Loucy (cell line): ENCODE measurements at regions not wholly inside any gene's neighbourhood (a gene's known extent, or its start where the extent isn't known, plus 50 kb on each side); places are given as distances from the start of the nearest gene placed in this dataset.

Experiments
- EZH2phosphoT487 ChIP-seq: fragments of 200-600 bp; IDR thresholded peaks from 2 replicates; pipeline ENCODE4 v1.6.1; 2018; ENCODE audit warnings: antibody characterized with exemption, mild to moderate bottlenecking, moderate library complexity, borderline replicate concordance
- TF ChIP-seq, protein P1 (sequence below): fragments of 200-600 bp; sonication (generic); conservative IDR thresholded peaks from 2 replicates; pipeline ENCODE4 v1.5.1; 2014; ENCODE audit warnings: mild to moderate bottlenecking, antibody characterized with exemption, low read length

DNA sequence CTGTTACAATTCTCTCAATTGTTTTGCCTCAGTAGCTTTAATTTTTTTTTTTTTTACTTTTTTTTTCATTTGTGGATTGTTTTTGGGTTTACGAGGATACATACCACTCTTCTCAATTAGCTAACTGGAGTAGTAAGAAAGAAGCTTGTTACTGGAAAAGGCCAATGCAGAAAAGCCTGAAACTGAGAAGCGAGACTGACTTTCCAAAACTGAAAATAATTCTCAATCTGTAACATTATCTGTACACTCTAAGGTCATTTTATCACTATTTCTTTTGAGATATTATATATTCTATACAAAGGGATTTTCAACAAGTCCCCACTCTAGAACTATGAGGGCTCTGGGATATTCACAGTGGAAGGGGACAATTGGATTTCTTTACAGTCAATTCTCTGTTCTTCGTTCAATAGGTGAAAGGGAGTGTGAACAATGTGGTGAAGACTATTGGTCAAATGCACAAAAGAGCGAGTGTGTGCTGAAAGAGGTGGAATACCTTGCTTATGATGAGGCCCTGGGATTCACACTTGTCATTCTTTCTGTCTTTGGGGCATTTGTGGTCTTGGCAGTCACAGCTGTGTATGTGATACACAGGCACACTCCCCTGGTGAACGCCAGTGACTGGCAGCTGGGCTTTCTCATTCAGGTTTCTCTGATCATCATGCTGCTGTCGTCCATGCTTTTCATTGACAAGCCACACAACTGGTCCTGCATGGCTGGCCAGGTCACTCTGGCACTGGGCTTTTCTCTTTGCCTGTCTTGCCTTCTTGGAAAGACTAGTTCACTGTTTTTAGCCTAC lies 83.9 kb upstream of the KCNAB1 start:
- TF ChIP-seq, protein P1, sequence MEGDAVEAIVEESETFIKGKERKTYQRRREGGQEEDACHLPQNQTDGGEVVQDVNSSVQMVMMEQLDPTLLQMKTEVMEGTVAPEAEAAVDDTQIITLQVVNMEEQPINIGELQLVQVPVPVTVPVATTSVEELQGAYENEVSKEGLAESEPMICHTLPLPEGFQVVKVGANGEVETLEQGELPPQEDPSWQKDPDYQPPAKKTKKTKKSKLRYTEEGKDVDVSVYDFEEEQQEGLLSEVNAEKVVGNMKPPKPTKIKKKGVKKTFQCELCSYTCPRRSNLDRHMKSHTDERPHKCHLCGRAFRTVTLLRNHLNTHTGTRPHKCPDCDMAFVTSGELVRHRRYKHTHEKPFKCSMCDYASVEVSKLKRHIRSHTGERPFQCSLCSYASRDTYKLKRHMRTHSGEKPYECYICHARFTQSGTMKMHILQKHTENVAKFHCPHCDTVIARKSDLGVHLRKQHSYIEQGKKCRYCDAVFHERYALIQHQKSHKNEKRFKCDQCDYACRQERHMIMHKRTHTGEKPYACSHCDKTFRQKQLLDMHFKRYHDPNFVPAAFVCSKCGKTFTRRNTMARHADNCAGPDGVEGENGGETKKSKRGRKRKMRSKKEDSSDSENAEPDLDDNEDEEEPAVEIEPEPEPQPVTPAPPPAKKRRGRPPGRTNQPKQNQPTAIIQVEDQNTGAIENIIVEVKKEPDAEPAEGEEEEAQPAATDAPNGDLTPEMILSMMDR: no peak
- TF ChIP-seq EZH2phosphoT487: no peak
